Adrenal gland (tissue), 9 donors: ENCODE measurements at regions not wholly inside any gene's neighbourhood (a gene's known extent, or its start where the extent isn't known, plus 50 kb on each side); places are given as distances from the start of the nearest gene placed in this dataset.

Experiments used
- DNase-seq, 7 donors: peaks; one replicate each; pipeline ENCODE4 v3.0.0-alpha.2; 2019 to 2020
- H3K27ac ChIP-seq, 5 donors: fragments of 200-600 bp; sonication (generic) in 4 of 5; 1 replicate in 3 of 5; 2 replicates in 2 of 5; pipeline versions ENCODE4 v1.5.1 to v1.8.0; 2016 to 2020; ENCODE audit warnings: mild to moderate bottlenecking in 1 of 5
- H3K27me3 ChIP-seq: fragments of 200-600 bp; 2 replicates; pipeline ENCODE4 v1.8.0; 2021
- H3K36me3 ChIP-seq, 2 donors: fragments of 200-600 bp; replicated peaks in 1 of 2; 1 replicate in 1 of 2; 2 replicates in 1 of 2; pipeline versions ENCODE4 v1.5.1 to v1.8.0; 2018 to 2022
- H3K4me1 ChIP-seq, 2 donors: fragments of 200-600 bp; replicated peaks in 1 of 2; 1 replicate in 1 of 2; 2 replicates in 1 of 2; pipeline versions ENCODE4 v1.5.1 to v1.8.0; 2018 to 2021
- H3K4me3 ChIP-seq, 4 donors: fragments of 200-600 bp; sonication (generic) in 3 of 4; one replicate each; pipeline ENCODE4 v1.5.1; 2016 to 2018
- H3K9me3 ChIP-seq, 3 donors: fragments of 200-600 bp; sonication (generic) in 1 of 3; replicated peaks in 1 of 3; 1 replicate in 2 of 3; 2 replicates in 1 of 3; pipeline versions ENCODE4 v1.5.1 to v1.8.0; 2016 to 2021
- POLR2A ChIP-seq, 2 donors: fragments of 450-650 bp; IDR thresholded peaks; one replicate each; pipeline ENCODE4 v1.6.1; 2017; ENCODE audit warnings: antibody characterized with exemption in 2 of 2, mild to moderate bottlenecking in 2 of 2, moderate library complexity in 1 of 2
- WGBS, 4 donors: extraction: QIAGEN DNeasy Blood & Tissue Kit in 2 of 4; methylation state at CpG; one replicate each; pipeline versions ENCODE4 v1.1.5 to v1.1.7; 2013 to 2017; 5-methylcytosine and 5-hydroxymethylcytosine counted together
- intact Hi-C, 2 donors: fragments of 100-400 bp; cut with DNase I; formaldehyde crosslinking; loops; one replicate each; pipeline versions ENCODE4 v1.14.1 to v1.15.0; 2022 to 2023
- TF ChIP-seq, protein P1 (sequence below), 6 experiments: fragments of 450-650 bp in 4 of 6; fragments of 200-600 bp in 2 of 6; sonication (generic) in 1 of 6; IDR thresholded peaks; 1 replicate in 5 of 6; 2 replicates in 1 of 6; pipeline versions ENCODE4 v1.5.1 to v1.8.0; 2016 to 2021; ENCODE audit warnings: antibody characterized with exemption in 6 of 6, mild to moderate bottlenecking in 2 of 6, moderate library complexity in 1 of 6
- donor health status: healthy with polysubstance abuse.
- donor health status: Bipolar disorder and iron deficiency.
- donor health status: DM: yes; HTN: yes; CAD: no.
- donor health status: DM: no; HTN: no; CAD: no.
- donor health status: DM: no; HTN: no; CAD: no.

DNA sequence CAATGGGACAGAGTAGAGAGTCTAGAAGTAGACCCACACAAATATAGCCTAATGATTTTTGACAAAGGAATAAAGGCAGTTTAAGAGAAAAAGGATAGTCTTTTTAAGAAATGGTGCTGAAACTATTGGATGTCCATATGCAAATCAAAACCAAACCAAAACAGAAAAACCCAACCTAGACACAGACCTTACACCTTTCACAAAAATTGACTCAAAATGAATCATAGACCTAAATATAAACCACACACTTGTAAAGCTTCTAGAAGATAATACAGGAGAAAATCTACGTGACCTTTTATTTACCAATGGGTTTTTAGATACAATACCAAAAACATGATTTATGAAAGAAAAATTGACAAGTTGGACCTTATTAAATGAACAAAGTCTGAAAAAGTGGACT is 66.4 kb upstream of the MPHOSPH6 start:
- Histone ChIP-seq H3K36me3 (no peaks in the 10 kb centered on the region), H3K27me3 (no peaks in the 10 kb centered on the region), H3K4me1 (no peaks in the 10 kb centered on the region), H3K9me3 (no peaks in the 10 kb centered on the region), H3K27ac (no peak overlapping the region), H3K4me3 (no peak overlapping the region)
- no peak for TF ChIP-seq POLR2A (IDR thresholded peaks at IDR 0.05)
- TF ChIP-seq, protein P1, sequence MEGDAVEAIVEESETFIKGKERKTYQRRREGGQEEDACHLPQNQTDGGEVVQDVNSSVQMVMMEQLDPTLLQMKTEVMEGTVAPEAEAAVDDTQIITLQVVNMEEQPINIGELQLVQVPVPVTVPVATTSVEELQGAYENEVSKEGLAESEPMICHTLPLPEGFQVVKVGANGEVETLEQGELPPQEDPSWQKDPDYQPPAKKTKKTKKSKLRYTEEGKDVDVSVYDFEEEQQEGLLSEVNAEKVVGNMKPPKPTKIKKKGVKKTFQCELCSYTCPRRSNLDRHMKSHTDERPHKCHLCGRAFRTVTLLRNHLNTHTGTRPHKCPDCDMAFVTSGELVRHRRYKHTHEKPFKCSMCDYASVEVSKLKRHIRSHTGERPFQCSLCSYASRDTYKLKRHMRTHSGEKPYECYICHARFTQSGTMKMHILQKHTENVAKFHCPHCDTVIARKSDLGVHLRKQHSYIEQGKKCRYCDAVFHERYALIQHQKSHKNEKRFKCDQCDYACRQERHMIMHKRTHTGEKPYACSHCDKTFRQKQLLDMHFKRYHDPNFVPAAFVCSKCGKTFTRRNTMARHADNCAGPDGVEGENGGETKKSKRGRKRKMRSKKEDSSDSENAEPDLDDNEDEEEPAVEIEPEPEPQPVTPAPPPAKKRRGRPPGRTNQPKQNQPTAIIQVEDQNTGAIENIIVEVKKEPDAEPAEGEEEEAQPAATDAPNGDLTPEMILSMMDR (IDR thresholded peaks at IDR 0.05) = no peak
- WGBS, 4 donors = 67 to 79% (median 73%) methylated on average over 1 of the region's 1 CpG
- intact Hi-C loops = no loop called here
- DNase-seq = no peak

DNA sequence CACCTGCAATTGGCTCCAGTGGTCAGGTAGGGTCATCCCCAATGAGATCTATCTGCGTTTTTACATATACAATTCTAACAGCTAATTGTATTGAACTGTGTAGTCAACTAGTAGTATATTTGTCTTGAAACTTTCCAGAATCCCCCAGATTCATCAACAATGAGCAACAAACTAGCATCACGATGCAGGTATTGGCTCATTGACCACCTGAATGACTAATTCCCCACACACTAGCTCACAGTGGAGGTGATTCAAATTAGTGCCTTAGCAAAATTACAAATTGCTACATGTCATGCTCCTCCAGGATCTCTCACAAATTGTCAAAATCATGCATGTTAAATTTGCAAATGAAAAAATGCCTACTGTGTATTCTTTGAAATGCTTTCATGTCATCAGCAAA is 62.8 kb upstream of the MPHOSPH6 start:
- Histone ChIP-seq H3K27me3 (peaks cover 3% of the 10 kb centered on the region), H3K4me1 (no peaks in the 10 kb centered on the region), H3K36me3 (no peaks in the 10 kb centered on the region), H3K4me3 (no peak overlapping the region), H3K27ac (no peak overlapping the region), H3K9me3 (no peaks in the 10 kb centered on the region)
- TF ChIP-seq, protein P1 (IDR thresholded peaks at IDR 0.05) = no peak
- TF ChIP-seq POLR2A (IDR thresholded peaks at IDR 0.05) = no peak
- DNase-seq = no peak
- intact Hi-C loops = loop anchor here (5.0 kb wide), 2 partner anchors 201 to 341 kb away; no protein-coding TSS in a partner anchor
- 76 to 87% (median 82%) methylated on average over 2 of the region's 2 CpGs for WGBS, 4 donors

DNA sequence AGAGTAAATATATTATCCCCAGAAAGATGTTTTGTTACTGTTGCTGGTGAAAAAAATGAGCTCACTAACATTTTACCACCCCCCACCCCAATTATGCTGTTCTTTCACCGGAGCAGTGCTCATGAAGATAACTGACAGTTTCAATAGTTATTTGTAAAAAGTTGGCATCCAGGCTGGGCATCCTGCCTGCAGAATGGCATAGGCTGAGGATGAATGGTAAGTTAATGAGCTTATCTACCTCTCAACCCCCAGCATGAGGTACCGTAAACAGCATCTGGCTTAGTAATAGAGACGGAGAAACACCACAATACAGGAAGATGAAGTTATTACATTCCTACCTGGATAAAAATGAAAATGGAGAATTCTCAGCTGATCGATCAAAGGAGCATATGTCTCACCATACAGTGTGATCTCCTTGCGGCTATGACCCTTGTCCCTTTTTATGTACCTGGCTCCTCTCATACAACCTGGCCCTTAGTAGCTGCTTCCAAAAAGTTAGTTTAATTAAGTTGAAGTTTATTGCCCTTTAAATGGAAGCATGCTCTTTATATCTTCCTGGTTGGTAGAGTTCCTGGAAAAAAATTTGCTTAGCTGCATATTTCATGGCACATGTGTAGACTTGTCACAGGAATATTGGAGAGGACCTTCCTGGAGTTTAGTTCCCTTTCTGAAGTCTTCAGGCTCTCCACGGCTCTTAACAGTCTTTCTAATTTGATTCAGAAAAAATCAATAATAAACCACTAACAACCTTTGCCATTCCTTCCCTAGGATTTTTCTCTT is 61.2 kb upstream of the MPHOSPH6 start:
- TF ChIP-seq POLR2A (IDR thresholded peaks at IDR 0.05) = no peak
- TF ChIP-seq, protein P1 (IDR thresholded peaks at IDR 0.05) = no peak

DNA sequence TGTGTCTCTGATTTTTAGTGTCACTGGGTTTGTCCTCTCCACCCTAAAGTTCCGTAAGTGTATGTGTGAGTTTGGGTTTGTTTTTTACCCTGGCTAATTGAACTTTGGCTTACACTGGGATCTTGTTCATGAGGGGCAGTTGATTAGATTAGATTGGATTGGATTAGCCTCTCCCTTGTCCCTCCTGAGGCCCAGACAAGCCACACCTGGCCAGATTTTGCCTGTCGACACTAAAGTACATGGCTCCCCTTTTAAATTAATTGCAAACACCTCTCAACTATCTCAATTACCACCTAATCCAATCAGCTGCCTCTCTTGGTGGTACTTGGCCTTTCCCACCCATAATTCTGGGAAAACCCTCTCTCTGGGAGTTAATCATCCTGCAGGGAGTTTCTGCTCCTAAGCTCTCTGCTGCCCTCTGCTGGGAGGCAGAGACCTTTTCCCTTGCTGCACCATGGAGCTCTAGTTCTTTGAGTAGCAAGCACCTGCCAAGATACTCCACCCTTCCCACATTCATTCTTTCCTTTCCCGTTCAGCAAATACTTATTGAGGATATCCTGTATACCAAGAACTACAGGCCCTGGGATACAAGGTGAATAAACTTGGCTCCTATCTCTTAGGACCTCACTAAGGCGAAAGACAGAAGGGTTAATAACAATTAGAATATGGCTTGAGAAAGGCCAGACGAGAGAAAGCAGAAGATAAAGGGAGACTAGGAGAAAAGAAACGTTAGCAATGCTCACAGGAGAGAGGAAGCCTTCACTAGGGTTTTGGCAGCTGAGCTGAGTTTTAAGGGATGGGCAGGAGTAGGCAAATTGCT is 60.0 kb upstream of the MPHOSPH6 start:
- intact Hi-C loops = loop anchor here (5.0 kb wide), 3 partner anchors 198 to 338 kb away; no protein-coding TSS in a partner anchor
- DNase-seq = peak; percentile 70 to 89 (median 75)
- 44 to 52% (median 48%) methylated on average over 6 of the region's 6 CpGs for WGBS, 4 donors
- H3K27ac ChIP-seq = no peak overlapping the region
- no peaks in the 10 kb centered on the region for H3K36me3 ChIP-seq
- peaks cover 3% of the 10 kb centered on the region for H3K27me3 ChIP-seq
- no peak overlapping the region for H3K4me3 ChIP-seq
- H3K9me3 ChIP-seq = no peaks in the 10 kb centered on the region
- H3K4me1 ChIP-seq = no peaks in the 10 kb centered on the region
- no peak for TF ChIP-seq POLR2A (IDR thresholded peaks at IDR 0.05)
- TF ChIP-seq, protein P1 (IDR thresholded peaks at IDR 0.05) = peak; percentile 84 to 98 (median 92)

More for the DNA sequence above, 61.2 kb upstream of the MPHOSPH6 start:
- DNase-seq = no peak
- no peaks in the 10 kb centered on the region for H3K36me3 ChIP-seq
- H3K4me3 ChIP-seq = no peak overlapping the region
- H3K27ac ChIP-seq = no peak overlapping the region
- H3K9me3 ChIP-seq = no peaks in the 10 kb centered on the region
- WGBS, 4 donors = 74 to 80% (median 74%) methylated on average over 6 of the region's 6 CpGs
- H3K27me3 ChIP-seq = peaks cover 3% of the 10 kb centered on the region
- H3K4me1 ChIP-seq = no peaks in the 10 kb centered on the region
- intact Hi-C loops = loop anchor here (5.0 kb wide), 2 partner anchors 199 to 339 kb away; no protein-coding TSS in a partner anchor
